ENCODE measurements at regions not wholly inside any gene's neighbourhood (a gene's known extent, or its start where the extent isn't known, plus 50 kb on each side); places are given as distances from the start of the nearest gene placed in this dataset.

DNA sequence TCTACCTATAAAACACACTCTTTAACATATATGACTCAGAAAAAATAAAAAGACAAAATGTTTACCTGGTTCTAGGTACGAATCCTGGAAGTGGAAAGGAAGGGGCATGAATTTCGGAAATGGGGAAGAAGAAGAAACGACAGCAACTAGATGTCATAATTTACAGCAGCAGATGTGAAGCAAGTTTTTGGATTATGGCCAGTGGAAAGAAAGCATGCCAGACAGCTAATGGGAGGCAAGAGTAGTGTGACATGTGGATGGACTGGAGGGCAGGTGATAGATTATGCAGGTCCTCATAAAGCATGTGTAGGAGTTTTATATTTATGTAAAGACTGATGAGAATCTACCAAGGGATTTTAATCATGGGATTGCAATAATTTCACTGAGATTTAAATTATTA is 279.0 kb upstream of the TACR3 start:
- TF ChIP-seq, protein P1, sequence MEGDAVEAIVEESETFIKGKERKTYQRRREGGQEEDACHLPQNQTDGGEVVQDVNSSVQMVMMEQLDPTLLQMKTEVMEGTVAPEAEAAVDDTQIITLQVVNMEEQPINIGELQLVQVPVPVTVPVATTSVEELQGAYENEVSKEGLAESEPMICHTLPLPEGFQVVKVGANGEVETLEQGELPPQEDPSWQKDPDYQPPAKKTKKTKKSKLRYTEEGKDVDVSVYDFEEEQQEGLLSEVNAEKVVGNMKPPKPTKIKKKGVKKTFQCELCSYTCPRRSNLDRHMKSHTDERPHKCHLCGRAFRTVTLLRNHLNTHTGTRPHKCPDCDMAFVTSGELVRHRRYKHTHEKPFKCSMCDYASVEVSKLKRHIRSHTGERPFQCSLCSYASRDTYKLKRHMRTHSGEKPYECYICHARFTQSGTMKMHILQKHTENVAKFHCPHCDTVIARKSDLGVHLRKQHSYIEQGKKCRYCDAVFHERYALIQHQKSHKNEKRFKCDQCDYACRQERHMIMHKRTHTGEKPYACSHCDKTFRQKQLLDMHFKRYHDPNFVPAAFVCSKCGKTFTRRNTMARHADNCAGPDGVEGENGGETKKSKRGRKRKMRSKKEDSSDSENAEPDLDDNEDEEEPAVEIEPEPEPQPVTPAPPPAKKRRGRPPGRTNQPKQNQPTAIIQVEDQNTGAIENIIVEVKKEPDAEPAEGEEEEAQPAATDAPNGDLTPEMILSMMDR (conservative IDR thresholded peaks at IDR 0.05): no peak
- Mint-ChIP-seq H3K4me1 (ENCODE audit: unreplicated experiment) (peaks cover 11% of the 10 kb centered on the region), H3K4me3 (no peak overlapping the region), H3K27me3 (no peaks in the 10 kb centered on the region), H3K36me3 (no peaks in the 10 kb centered on the region), H3K9me3 (peaks cover 7% of the 10 kb centered on the region), H3K27ac (no peak overlapping the region)
- DNase-seq (ENCODE audit: extremely low spot score, unreplicated experiment): no peak

DNA sequence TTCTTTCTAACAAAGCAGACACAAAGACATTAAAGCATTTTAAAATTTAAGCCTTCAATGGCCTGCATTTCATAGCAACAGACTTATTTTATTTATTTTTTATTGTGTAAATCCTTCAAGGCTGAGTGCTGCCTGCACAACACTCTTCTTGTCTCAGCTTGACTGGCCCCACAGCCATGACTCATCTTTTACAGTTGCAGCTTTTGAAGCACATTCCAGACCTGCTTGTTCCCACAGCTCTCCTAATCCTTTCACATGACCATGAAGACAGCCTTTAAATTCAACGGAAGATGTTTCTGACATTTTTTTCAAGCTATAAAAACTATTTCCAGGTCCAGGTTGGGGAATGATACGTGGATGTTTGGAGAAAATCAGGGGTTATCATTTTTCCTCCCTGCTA is 276.9 kb upstream of the TACR3 start:
- Mint-ChIP-seq H3K27me3 (no peaks in the 10 kb centered on the region), H3K27ac (peak overlapping the region; percentile 77), H3K36me3 (no peaks in the 10 kb centered on the region), H3K9me3 (peaks cover 2% of the 10 kb centered on the region), H3K4me3 (peak overlapping the region; percentile 38), H3K4me1 (ENCODE audit: unreplicated experiment) (peaks cover 11% of the 10 kb centered on the region)
- TF ChIP-seq, protein P1 (conservative IDR thresholded peaks at IDR 0.05): no peak
- DNase-seq (ENCODE audit: extremely low spot score, unreplicated experiment): no peak

DNA sequence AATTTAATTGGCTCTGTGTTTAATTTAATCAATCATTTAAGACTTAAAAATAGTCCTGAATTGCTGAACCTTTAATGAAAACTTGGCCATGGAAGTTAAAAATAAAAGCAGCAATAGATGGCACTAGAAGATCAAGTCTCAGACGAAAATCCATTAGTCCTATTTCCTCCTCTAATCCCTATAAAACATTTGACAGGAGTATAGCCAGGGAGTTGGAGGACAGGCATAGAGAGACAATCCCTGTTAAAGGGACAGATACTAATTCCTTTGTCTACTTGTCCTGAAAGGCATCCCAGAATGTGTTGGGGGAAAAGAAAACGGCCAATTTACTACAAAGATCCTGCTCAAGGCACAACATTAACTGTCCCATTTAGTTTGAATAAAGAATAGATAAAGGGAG is 276.3 kb upstream of the TACR3 start:
- Mint-ChIP-seq H3K9me3 (no peaks in the 10 kb centered on the region), H3K4me3 (no peak overlapping the region), H3K4me1 (ENCODE audit: unreplicated experiment) (peaks cover 11% of the 10 kb centered on the region), H3K36me3 (no peaks in the 10 kb centered on the region), H3K27me3 (no peaks in the 10 kb centered on the region), H3K27ac (peak overlapping the region; percentile 77)
- TF ChIP-seq, protein P1 (conservative IDR thresholded peaks at IDR 0.05): peak; percentile 40
- no peak for DNase-seq (ENCODE audit: extremely low spot score, unreplicated experiment)

DNA sequence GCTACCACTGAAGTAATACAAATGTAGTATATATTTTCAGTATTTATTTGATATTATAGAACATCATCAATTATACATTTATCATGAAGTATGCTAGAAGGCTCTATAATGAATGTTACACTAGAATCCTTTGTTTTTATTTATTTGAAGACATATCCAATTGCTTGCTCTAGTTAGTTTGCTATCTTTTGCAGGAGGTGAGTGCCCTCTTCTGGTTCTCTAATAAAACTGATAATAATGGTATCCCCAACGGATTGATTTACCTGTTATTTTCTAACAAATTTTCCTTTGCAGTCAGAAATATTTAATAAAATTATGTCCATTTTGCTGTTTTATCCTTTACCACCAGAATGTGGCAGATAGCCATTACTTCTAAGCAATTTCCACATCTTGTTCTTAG is 274.3 kb upstream of the TACR3 start:
- Mint-ChIP-seq H3K36me3 (no peaks in the 10 kb centered on the region), H3K4me3 (no peak overlapping the region), H3K27ac (no peak overlapping the region), H3K4me1 (ENCODE audit: unreplicated experiment) (peaks cover 11% of the 10 kb centered on the region), H3K9me3 (no peaks in the 10 kb centered on the region), H3K27me3 (no peaks in the 10 kb centered on the region)
- no peak for DNase-seq (ENCODE audit: extremely low spot score, unreplicated experiment)
- TF ChIP-seq, protein P1 (conservative IDR thresholded peaks at IDR 0.05): peak; percentile 67

DNA sequence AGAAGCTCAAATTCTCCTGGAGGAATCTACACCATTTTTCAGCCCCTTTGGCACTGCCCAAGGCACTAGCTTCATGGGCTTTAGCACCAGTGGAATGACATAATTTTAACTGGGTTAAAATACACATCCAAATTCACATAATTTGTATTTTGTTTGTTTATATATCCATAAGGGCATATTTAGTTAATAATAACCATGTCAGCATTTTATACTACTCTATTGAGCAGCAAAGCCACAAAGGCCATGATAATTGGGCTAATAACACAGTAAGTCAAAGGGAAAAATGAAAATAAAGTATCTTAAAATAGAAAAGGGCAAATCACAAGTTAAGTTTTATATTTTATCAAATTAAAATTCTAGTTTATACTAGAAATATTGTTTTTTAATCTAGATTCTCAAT is 262.7 kb upstream of the TACR3 start:
- Mint-ChIP-seq H3K9me3 (no peaks in the 10 kb centered on the region), H3K4me1 (ENCODE audit: unreplicated experiment) (no peaks in the 10 kb centered on the region), H3K27ac (no peak overlapping the region), H3K4me3 (no peak overlapping the region), H3K36me3 (no peaks in the 10 kb centered on the region), H3K27me3 (no peaks in the 10 kb centered on the region)
- TF ChIP-seq, protein P1 (conservative IDR thresholded peaks at IDR 0.05): no peak
- no peak for DNase-seq (ENCODE audit: extremely low spot score, unreplicated experiment)
